Stimulated activated CD8-positive, alpha-beta memory T cell treated with anti-CD3 and anti-CD28 coated beads, Interleukin-12 subunit alpha, Interleukin-12 subunit beta, amount 100 ng/mL, for 24 hours (primary cell): ENCODE measurements at regions not wholly inside any gene's neighbourhood (a gene's known extent, or its start where the extent isn't known, plus 50 kb on each side); places are given as distances from the start of the nearest gene placed in this dataset.

Source experiments
- DNase-seq: peaks from one replicate; pipeline ENCODE4 v3.0.0-alpha.2; 2020; ENCODE audit errors: extremely low read depth

GRCh38 chr20:60984666-60985065 lies 267.4 kb upstream of the CDH4 start:
- no peak for DNase-seq

GRCh38 chr20:60986506-60987156 lies 265.4 kb upstream of the CDH4 start:
- DNase-seq: no peak

- no peak for DNase-seq
These were observed 262.0 kb upstream of the CDH4 start for GRCh38 chr20:60990061-60990460.

- DNase-seq: no peak
These were observed 261.4 kb upstream of the CDH4 start for GRCh38 chr20:60990643-60991042.

GRCh38 chr20:60993433-60994044 lies 258.5 kb upstream of the CDH4 start:
- DNase-seq: no peak

GRCh38 chr20:60999250-60999649 lies 252.8 kb upstream of the CDH4 start:
- DNase-seq: no peak

GRCh38 chr20:61002090-61002489 lies 250.0 kb upstream of the CDH4 start:
- no peak for DNase-seq

- DNase-seq: no peak
These were observed 237.6 kb upstream of the CDH4 start for GRCh38 chr20:61014491-61014890.

- no peak for DNase-seq
These were observed 236.5 kb upstream of the CDH4 start for GRCh38 chr20:61015602-61016001.

- DNase-seq: no peak
These were observed 232.7 kb upstream of the CDH4 start for GRCh38 chr20:61019322-61019721.

GRCh38 chr20:61023612-61024011 lies 228.4 kb upstream of the CDH4 start:
- no peak for DNase-seq

GRCh38 chr20:61024390-61024789 lies 227.7 kb upstream of the CDH4 start:
- no peak for DNase-seq

- no peak for DNase-seq
These were observed 226.5 kb upstream of the CDH4 start for GRCh38 chr20:61025536-61025935.

GRCh38 chr20:61026173-61026572 lies 225.9 kb upstream of the CDH4 start:
- no peak for DNase-seq

- no peak for DNase-seq
These were observed 225.3 kb upstream of the CDH4 start for GRCh38 chr20:61026731-61027130.

- DNase-seq: no peak
These were observed 224.8 kb upstream of the CDH4 start for GRCh38 chr20:61027218-61027617.

- no peak for DNase-seq
These were observed 221.9 kb upstream of the CDH4 start for GRCh38 chr20:61030130-61030529.

- DNase-seq: no peak
These were observed 220.8 kb upstream of the CDH4 start for GRCh38 chr20:61031101-61031830.

GRCh38 chr20:61037498-61037897 lies 214.6 kb upstream of the CDH4 start:
- no peak for DNase-seq

GRCh38 chr20:61041481-61041880 lies 210.6 kb upstream of the CDH4 start:
- no peak for DNase-seq

- DNase-seq: no peak
These were observed 209.3 kb upstream of the CDH4 start for GRCh38 chr20:61042506-61043385.

GRCh38 chr20:61043681-61044080 lies 208.4 kb upstream of the CDH4 start:
- no peak for DNase-seq
